ENCODE measurements at regions not wholly inside any gene's neighbourhood (a gene's known extent, or its start where the extent isn't known, plus 50 kb on each side); places are given as distances from the start of the nearest gene placed in this dataset.
"Not testable (repeated sequence)": the region's sequence is repeated elsewhere in the genome, so short reads cannot be mapped to it uniquely, and the experiment has no call there.

- TF ChIP-seq EZH2phosphoT487 (IDR thresholded peaks at IDR 0.05; ENCODE audit: low read depth, severe bottlenecking, unreplicated experiment); CTCF (IDR thresholded peaks at IDR 0.05; ENCODE audit: poor library complexity); EZH2 (IDR thresholded peaks at IDR 0.05; ENCODE audit: borderline replicate concordance): not testable (repeated sequence)
These were observed 1349.2 kb upstream of the GJE1 start for GRCh38 chr6:140783504-140783903.

Data from hepatocyte (in vitro differentiated cells).